CD4-positive, alpha-beta T cell treated with Interleukin-17A for 4 hours (primary cell): ENCODE measurements at regions not wholly inside any gene's neighbourhood (a gene's known extent, or its start where the extent isn't known, plus 50 kb on each side); places are given as distances from the start of the nearest gene placed in this dataset.
A peak's percentile ranks its signal among the peaks of the same experiment; 100 is the strongest.
"Not testable (repeated sequence)": the region's sequence is repeated elsewhere in the genome, so short reads cannot be mapped to it uniquely, and the experiment has no call there.

ENCODE experiments used
- DNase-seq: peaks from one replicate; pipeline ENCODE4 v3.0.0-alpha.2; 2020; ENCODE audit warnings: mixed read lengths

DNA sequence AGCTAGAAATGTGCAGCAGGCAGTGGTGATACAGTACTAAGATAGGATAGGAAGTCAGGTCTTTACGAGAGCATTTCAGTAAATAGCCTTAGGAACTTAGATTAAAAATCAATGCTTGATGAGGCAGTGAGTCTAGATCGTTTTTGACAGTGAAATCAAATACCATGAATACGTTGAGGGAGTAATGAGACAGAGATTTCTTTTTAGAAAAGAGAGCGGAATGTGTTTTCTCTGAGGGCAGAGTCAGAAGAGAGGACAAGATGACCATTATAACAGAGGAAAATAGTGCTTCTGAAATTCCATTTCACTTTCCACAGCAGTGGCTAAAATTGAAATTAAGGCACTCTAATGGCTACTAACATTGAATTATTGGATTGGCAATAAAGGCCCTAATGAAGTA, 339.6 kb downstream of the UTRN start:
- no peak for DNase-seq

- no peak for DNase-seq
Observed at GRCh38 chr6:144630857-144631256, 345.7 kb downstream of the UTRN start.

DNA sequence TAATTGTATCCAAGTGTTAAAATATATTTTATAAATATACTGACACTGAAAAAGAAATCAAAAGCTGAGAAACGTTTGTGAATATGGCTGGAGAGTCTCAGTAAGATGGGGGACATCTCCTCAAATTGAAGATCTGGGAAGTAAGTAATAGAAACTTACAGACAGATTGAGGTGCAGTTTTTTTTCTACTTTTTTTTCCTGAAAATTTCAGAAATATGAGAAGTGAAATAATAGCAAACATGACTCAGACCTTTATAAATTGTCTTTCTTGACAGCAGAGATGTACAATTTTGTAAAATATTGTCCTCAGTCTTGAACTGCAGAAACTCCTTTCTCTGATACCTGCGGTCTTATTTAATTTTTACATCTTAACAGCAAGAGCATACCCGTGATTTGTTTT, 347.1 kb downstream of the UTRN start:
- DNase-seq = no peak

DNA sequence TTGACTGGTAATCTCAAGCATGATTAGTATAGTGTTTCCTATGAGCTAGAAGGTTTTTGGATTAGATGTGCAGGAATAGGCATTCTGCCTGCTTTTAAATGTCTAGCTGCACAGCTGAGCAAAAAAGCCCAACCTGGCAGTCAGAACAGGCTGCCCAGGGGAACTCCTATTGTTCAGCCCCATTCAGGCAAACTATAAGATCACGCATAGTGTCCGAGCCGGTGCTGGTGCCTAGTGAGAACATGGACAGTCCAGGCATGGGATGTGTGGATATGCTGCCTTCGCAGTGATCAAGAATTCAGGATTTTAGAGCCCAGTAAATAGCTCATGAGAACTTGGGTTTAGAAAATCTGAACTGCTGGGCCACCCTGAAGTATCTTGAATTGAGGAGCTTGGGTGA, 348.8 kb downstream of the UTRN start:
- no peak for DNase-seq

GRCh38 chr6:144634371-144634770, 349.2 kb downstream of the UTRN start:
- no peak for DNase-seq

GRCh38 chr6:144635051-144635450, 349.9 kb downstream of the UTRN start:
- DNase-seq = no peak

DNA sequence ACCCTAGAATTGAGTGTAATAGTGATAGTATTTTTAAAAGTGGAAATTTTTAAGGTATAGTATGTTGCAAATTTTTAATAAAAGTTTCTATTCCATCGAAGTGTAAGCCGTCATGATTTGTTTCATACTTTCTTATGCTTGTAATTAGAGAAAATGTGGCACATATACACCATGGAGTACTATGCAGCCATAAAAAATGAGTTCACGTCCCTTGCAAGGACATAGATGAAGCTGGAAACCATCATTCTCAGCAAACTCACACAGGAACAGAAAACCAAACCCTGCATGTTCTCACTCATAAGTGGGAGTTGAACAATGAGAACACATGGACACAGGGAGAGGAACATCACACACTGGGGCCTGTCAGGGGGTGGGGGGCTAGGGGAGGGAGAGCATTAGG, 350.9 kb downstream of the UTRN start:
- not testable (repeated sequence) for DNase-seq

- no peak for DNase-seq
Observed at GRCh38 chr6:144637541-144637940, 352.4 kb downstream of the UTRN start.

DNA sequence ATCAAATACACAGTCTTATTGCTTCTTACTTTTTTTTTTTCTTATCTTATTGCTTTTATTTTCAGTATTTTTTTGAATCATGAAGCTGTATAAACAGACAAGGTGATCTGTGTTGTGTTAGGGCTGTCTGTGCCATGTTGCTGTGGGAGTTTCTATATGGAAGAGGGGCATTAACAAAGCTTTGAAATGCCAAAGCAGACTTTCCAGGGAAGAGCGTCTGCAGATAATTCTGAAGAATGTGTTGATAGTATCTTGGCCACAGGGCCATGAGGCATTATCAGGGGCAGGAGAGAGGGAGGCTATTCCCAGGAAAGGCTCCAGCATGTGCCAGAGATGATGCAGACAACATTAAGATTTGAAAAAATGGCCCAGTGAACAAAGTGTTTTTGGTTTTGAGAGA, 354.5 kb downstream of the UTRN start:
- no peak for DNase-seq

GRCh38 chr6:144641286-144641685, 356.2 kb downstream of the UTRN start:
- DNase-seq = no peak

GRCh38 chr6:144644776-144645175, 359.6 kb downstream of the UTRN start:
- no peak for DNase-seq

GRCh38 chr6:144646093-144647056, 361.2 kb downstream of the UTRN start:
- no peak for DNase-seq

DNA sequence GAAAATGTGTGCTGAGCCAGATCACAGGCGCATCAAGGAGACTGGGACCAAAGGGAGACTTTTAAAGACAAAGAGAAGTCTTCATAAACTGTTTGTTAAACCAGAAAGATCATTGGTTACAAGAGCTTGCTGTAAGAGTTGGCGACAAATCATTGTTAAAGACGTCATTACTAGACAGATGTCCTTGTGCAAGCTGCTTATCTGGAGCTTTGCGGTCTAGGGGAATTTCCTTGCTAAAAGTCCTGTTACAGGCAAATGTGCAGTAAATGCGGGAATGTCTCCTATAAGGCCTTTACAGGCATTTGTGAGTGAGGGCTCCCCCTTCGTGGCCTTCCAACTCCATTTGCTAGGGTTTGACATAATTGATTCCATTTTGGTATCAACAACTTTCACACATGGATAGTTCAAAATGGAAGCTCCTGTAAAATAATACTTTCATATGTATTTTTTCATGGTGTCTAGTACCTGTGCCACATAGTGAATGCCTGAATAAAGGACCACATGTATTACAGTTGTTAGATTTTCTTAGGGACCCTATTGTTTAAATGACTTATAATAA, 362.4 kb downstream of the UTRN start:
- DNase-seq = no peak

DNA sequence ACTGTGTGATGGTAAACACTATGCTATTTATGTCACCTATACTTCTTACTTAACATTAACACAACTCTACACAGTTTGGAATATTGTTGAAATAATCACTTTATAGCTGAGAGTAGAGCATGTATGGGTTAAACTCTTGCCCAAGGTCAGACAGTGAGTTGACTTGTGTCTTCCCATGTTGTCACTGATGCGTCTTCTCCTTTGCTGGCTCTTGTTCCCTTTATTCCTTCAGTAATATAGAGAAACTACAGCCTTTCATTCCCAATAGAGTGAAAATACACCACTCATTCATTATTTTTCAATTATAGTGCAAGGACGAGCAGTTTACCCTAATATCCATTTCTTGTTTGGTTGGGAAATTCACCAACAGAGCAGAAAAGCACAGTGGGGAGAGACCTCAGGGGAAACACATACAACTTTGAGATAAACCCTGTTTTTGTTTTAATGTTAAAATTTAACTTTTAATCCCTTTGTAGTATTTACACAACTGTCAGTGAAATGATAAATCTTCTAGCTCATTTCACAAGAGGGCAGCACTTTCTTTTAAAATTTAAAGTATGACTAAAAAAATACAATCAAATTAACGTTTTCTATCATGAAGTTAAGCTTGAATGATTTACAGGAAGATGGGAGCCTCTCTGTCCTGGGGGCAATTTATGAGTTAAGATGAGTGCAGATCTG, 363.0 kb downstream of the UTRN start:
- no peak for DNase-seq

DNA sequence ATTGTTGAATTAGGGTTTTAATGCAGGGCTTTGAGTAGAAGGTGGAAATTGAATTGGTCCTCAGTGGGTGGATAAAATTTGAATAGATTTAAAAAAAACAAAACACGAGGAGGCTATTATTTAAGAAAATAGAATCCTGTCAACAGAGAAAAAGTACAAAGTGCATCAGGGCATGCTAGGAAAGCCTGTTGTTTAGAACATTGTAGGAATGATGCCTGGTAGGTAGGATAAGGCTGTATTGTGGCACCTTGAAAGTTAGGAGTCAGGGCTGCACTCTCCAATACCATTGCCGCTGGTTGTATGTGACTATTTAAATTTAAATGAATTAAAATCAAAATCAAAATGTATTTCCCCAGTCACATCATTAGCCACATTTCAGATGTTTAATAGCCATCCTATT, 363.9 kb downstream of the UTRN start:
- DNase-seq = no peak

- no peak for DNase-seq
Observed at GRCh38 chr6:144651234-144651633, 366.1 kb downstream of the UTRN start.

GRCh38 chr6:144652292-144652891, 367.3 kb downstream of the UTRN start:
- DNase-seq = no peak

GRCh38 chr6:144653885-144654505, 368.9 kb downstream of the UTRN start:
- DNase-seq = no peak

- DNase-seq = no peak
Observed at GRCh38 chr6:144654506-144654905, 369.4 kb downstream of the UTRN start.

- no peak for DNase-seq
Observed at GRCh38 chr6:144655376-144655775, 370.2 kb downstream of the UTRN start.

- DNase-seq = no peak
Observed at GRCh38 chr6:144657691-144658090, 372.6 kb downstream of the UTRN start.

- peak; percentile 5 for DNase-seq
Observed at GRCh38 chr6:144659202-144660182, 374.4 kb downstream of the UTRN start.
